ENCODE measurements at regions not wholly inside any gene's neighbourhood (a gene's known extent, or its start where the extent isn't known, plus 50 kb on each side); places are given as distances from the start of the nearest gene placed in this dataset.

DNA sequence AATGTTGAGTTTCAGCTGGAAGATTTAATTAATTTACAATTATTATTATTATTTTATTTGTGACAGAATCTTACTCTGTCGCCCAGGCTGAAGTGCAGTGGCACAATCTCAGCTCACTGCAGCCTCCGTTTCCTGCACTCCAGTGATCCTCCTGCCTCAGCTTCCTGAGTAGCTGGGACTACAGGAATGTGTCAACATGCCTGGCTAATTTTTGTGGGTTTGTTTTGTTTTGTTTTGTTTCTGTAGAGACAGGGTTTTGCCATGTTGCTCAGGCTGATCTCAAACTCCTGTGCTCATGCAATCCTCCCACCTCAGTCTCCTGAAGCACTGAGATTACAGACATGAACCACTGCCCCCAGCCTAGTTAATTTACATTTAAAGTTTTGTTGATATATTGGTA, 93.8 kb upstream of the MEOX2 start:
- TF ChIP-seq, protein P1, sequence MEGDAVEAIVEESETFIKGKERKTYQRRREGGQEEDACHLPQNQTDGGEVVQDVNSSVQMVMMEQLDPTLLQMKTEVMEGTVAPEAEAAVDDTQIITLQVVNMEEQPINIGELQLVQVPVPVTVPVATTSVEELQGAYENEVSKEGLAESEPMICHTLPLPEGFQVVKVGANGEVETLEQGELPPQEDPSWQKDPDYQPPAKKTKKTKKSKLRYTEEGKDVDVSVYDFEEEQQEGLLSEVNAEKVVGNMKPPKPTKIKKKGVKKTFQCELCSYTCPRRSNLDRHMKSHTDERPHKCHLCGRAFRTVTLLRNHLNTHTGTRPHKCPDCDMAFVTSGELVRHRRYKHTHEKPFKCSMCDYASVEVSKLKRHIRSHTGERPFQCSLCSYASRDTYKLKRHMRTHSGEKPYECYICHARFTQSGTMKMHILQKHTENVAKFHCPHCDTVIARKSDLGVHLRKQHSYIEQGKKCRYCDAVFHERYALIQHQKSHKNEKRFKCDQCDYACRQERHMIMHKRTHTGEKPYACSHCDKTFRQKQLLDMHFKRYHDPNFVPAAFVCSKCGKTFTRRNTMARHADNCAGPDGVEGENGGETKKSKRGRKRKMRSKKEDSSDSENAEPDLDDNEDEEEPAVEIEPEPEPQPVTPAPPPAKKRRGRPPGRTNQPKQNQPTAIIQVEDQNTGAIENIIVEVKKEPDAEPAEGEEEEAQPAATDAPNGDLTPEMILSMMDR (conservative IDR thresholded peaks at IDR 0.05; ENCODE audit: low read length), result no peak
- TF ChIP-seq EZH2phosphoT487 (IDR thresholded peaks at IDR 0.05; ENCODE audit: borderline replicate concordance), result no peak
